Astrocyte (in vitro differentiated cells and primary cell): ENCODE measurements at regions not wholly inside any gene's neighbourhood (a gene's known extent, or its start where the extent isn't known, plus 50 kb on each side); places are given as distances from the start of the nearest gene placed in this dataset.

Source experiments
- DNase-seq: peaks from one replicate; pipeline ENCODE4 v3.0.0-alpha.2; 2010; ENCODE audit warnings: low read depth
- FAIRE-seq: peaks from 2 replicates; lab custom pipeline; 2011; peaks lifted over from hg19 to GRCh38; lab: Jason Lieb, UNC
- H2AFZ ChIP-seq: 2 replicates; pipeline ENCODE4 v1.6.0; 2012; ENCODE audit warnings: low read depth, low read length, inconsistent platforms
- H3K27ac ChIP-seq: 2 replicates; pipeline ENCODE4 v1.5.1; 2011; ENCODE audit warnings: low read depth, low read length, inconsistent platforms
- H3K27me3 ChIP-seq: 2 replicates; pipeline ENCODE4 v1.6.0; 2011; ENCODE audit warnings: low read length, inconsistent platforms; ENCODE audit not compliant: insufficient read depth
- H3K36me3 ChIP-seq: 2 replicates; pipeline ENCODE4 v1.5.1; 2011; ENCODE audit warnings: low read length, inconsistent platforms; ENCODE audit not compliant: insufficient read depth
- H3K4me1 ChIP-seq: 2 replicates; pipeline ENCODE4 v1.5.1; 2011; ENCODE audit warnings: low read length, inconsistent platforms; ENCODE audit not compliant: insufficient read depth
- H3K4me2 ChIP-seq: 2 replicates; pipeline ENCODE4 v1.6.0; 2012; ENCODE audit warnings: low read length, inconsistent platforms
- H3K4me3 ChIP-seq: 2 replicates; pipeline ENCODE4 v1.5.1; 2011; ENCODE audit warnings: low read depth, mild to moderate bottlenecking, low read length, inconsistent platforms; ENCODE audit not compliant: insufficient read depth
- H3K79me2 ChIP-seq: 2 replicates; pipeline ENCODE4 v1.6.0; 2012; ENCODE audit warnings: mild to moderate bottlenecking, low read length, inconsistent platforms; ENCODE audit not compliant: insufficient read depth
- H3K9ac ChIP-seq: 2 replicates; pipeline ENCODE4 v1.6.0; 2012; ENCODE audit warnings: mild to moderate bottlenecking, low read length, inconsistent platforms
- H3K9me3 ChIP-seq: 2 replicates; pipeline ENCODE4 v1.5.1; 2012; ENCODE audit warnings: low read depth, mild to moderate bottlenecking, low read length, inconsistent platforms; ENCODE audit not compliant: insufficient read depth
- H4K20me1 ChIP-seq: 2 replicates; pipeline ENCODE4 v1.6.0; 2012; ENCODE audit warnings: low read length, inconsistent platforms; ENCODE audit not compliant: insufficient read depth
- H3K27ac Mint-ChIP-seq: one replicate; pipeline ENCODE4 v1.8.0; 2021; ENCODE audit warnings: mild to moderate bottlenecking, mixed read lengths; ENCODE audit not compliant: unreplicated experiment
- H3K27me3 Mint-ChIP-seq: one replicate; pipeline ENCODE4 v1.8.0; 2021; ENCODE audit warnings: low read depth, mixed read lengths; ENCODE audit not compliant: unreplicated experiment
- H3K36me3 Mint-ChIP-seq: one replicate; pipeline ENCODE4 v1.8.0; 2021; ENCODE audit warnings: low read depth, mixed read lengths; ENCODE audit not compliant: unreplicated experiment
- H3K4me1 Mint-ChIP-seq: one replicate; pipeline ENCODE4 v1.8.0; 2021; ENCODE audit warnings: low read depth, mixed read lengths; ENCODE audit not compliant: unreplicated experiment
- H3K4me3 Mint-ChIP-seq: one replicate; pipeline ENCODE4 v1.8.0; 2021; ENCODE audit warnings: mild to moderate bottlenecking, moderate library complexity, mixed read lengths; ENCODE audit not compliant: unreplicated experiment
- H3K9me3 Mint-ChIP-seq: one replicate; pipeline ENCODE4 v1.8.0; 2021; ENCODE audit warnings: mild to moderate bottlenecking, mixed read lengths; ENCODE audit not compliant: unreplicated experiment
- EZH2 ChIP-seq: IDR thresholded peaks from 2 replicates; pipeline ENCODE4 v1.6.1; 2012; ENCODE audit warnings: mild to moderate bottlenecking, low read length, inconsistent platforms; ENCODE audit not compliant: insufficient read depth
- TF ChIP-seq, protein P1 (sequence below): IDR thresholded peaks from 2 replicates; pipeline ENCODE4 v1.5.1; 2011; ENCODE audit warnings: low read depth, mild to moderate bottlenecking, inconsistent platforms, low read length, moderate library complexity; ENCODE audit not compliant: insufficient read depth

GRCh38 chr10:109115179-109115578 lies 808.1 kb downstream of the XPNPEP1 start:
- DNase-seq (no peak), FAIRE-seq (no peak)
- no peaks in the 10 kb centered on the region for H3K4me1 ChIP-seq
- no peak overlapping the region for H3K27ac Mint-ChIP-seq
- no peaks in the 10 kb centered on the region for H3K36me3 ChIP-seq
- H3K79me2 ChIP-seq = no peaks in the 10 kb centered on the region
- no peak overlapping the region for H3K4me3 ChIP-seq
- H3K4me1 Mint-ChIP-seq = no peaks in the 10 kb centered on the region
- H3K9me3 ChIP-seq = peaks cover 3% of the 10 kb centered on the region
- H3K9me3 Mint-ChIP-seq = peaks cover 7% of the 10 kb centered on the region
- no peaks in the 10 kb centered on the region for H3K36me3 Mint-ChIP-seq
- H3K4me3 Mint-ChIP-seq = no peak overlapping the region
- no peak overlapping the region for H3K9ac ChIP-seq
- H3K27me3 Mint-ChIP-seq = no peaks in the 10 kb centered on the region
- no peak overlapping the region for H3K27ac ChIP-seq
- no peak overlapping the region for H3K4me2 ChIP-seq
- H2AFZ ChIP-seq = no peak overlapping the region
- no peak for TF ChIP-seq EZH2
- TF ChIP-seq, protein P1, sequence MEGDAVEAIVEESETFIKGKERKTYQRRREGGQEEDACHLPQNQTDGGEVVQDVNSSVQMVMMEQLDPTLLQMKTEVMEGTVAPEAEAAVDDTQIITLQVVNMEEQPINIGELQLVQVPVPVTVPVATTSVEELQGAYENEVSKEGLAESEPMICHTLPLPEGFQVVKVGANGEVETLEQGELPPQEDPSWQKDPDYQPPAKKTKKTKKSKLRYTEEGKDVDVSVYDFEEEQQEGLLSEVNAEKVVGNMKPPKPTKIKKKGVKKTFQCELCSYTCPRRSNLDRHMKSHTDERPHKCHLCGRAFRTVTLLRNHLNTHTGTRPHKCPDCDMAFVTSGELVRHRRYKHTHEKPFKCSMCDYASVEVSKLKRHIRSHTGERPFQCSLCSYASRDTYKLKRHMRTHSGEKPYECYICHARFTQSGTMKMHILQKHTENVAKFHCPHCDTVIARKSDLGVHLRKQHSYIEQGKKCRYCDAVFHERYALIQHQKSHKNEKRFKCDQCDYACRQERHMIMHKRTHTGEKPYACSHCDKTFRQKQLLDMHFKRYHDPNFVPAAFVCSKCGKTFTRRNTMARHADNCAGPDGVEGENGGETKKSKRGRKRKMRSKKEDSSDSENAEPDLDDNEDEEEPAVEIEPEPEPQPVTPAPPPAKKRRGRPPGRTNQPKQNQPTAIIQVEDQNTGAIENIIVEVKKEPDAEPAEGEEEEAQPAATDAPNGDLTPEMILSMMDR = no peak
- no peaks in the 10 kb centered on the region for H3K27me3 ChIP-seq
- no peaks in the 10 kb centered on the region for H4K20me1 ChIP-seq

GRCh38 chr10:109114579-109114978 lies 808.7 kb downstream of the XPNPEP1 start:
- Histone ChIP-seq H3K4me3 (no peak overlapping the region), H3K4me1 (no peaks in the 10 kb centered on the region), H3K4me2 (no peak overlapping the region), H4K20me1 (no peaks in the 10 kb centered on the region), H3K9me3 (peaks cover 3% of the 10 kb centered on the region), H2AFZ (no peak overlapping the region), H3K36me3 (no peaks in the 10 kb centered on the region), H3K27ac (no peak overlapping the region), H3K27me3 (no peaks in the 10 kb centered on the region), H3K79me2 (no peaks in the 10 kb centered on the region), H3K9ac (no peak overlapping the region)
- Mint-ChIP-seq H3K27ac (no peak overlapping the region), H3K4me1 (no peaks in the 10 kb centered on the region), H3K36me3 (no peaks in the 10 kb centered on the region), H3K4me3 (no peak overlapping the region), H3K27me3 (no peaks in the 10 kb centered on the region), H3K9me3 (peaks cover 7% of the 10 kb centered on the region)
- no peak for DNase-seq
- FAIRE-seq = no peak
- no peak for TF ChIP-seq EZH2
- TF ChIP-seq, protein P1 = no peak

DNA sequence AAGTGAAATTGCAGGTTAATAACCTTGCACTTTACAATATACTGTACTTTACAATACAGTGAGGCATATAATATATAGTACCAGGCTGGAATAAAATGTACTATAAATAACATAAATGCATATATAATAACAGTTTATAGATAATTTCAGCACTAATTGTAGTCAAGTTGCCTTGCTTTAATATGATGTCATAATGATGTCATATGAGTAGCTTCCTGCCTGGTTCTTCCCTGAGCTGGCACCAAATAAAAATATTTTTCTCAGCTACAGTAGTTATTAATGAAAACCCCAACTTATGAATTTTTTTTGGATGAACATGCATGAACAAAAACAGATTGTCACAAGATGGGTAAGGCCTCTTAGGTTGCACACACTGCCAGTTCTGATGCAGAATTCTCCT lies 816.7 kb downstream of the XPNPEP1 start:
- TF ChIP-seq, protein P1 = no peak
- no peak for TF ChIP-seq EZH2
- Histone ChIP-seq H3K4me1 (no peaks in the 10 kb centered on the region), H3K4me2 (no peak overlapping the region), H3K4me3 (no peak overlapping the region), H3K9me3 (no peaks in the 10 kb centered on the region), H4K20me1 (no peaks in the 10 kb centered on the region), H3K79me2 (no peaks in the 10 kb centered on the region), H3K9ac (no peak overlapping the region), H3K27ac (no peak overlapping the region), H2AFZ (no peak overlapping the region), H3K27me3 (no peaks in the 10 kb centered on the region), H3K36me3 (no peaks in the 10 kb centered on the region)
- Mint-ChIP-seq H3K27me3 (no peaks in the 10 kb centered on the region), H3K27ac (no peak overlapping the region), H3K4me1 (peaks cover 6% of the 10 kb centered on the region), H3K36me3 (no peaks in the 10 kb centered on the region), H3K4me3 (no peak overlapping the region), H3K9me3 (no peaks in the 10 kb centered on the region)
- no peak for DNase-seq
- FAIRE-seq = no peak
